PC-9 (cell line): ENCODE measurements at regions not wholly inside any gene's neighbourhood (a gene's known extent, or its start where the extent isn't known, plus 50 kb on each side); places are given as distances from the start of the nearest gene placed in this dataset.

Experiments
- EZH2 ChIP-seq: fragments of 200-600 bp; sonication (generic); IDR thresholded peaks from 2 replicates; pipeline ENCODE4 v1.8.0; 2017; ENCODE audit warnings: antibody characterized with exemption, low read depth
- TF ChIP-seq, protein P1 (sequence below): fragments of 200-600 bp; sonication (generic); conservative IDR thresholded peaks from 2 replicates; pipeline ENCODE4 v1.6.1; 2017; ENCODE audit warnings: mixed run types, antibody characterized with exemption, mild to moderate bottlenecking, moderate library complexity

DNA sequence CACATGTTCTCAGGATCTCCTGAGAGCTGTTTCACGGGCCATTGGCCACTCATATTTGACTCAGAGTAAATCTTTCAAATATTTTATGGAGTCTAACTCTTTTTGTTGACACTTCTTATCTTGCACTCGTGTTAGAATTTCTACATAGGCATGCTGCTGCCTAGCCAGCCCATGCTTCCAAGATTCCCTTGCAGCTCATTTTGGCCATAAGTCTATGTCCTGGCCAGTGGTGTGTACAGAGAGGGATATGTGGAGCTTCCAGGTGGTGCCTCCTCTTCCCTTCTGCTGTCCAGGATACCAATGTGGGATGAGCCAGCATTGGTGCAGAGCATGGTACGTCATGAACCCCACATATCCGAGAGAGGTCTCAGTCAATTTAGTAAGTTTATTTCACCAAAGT is 522.6 kb downstream of the QKI start:
- TF ChIP-seq EZH2, result no peak
- TF ChIP-seq, protein P1, sequence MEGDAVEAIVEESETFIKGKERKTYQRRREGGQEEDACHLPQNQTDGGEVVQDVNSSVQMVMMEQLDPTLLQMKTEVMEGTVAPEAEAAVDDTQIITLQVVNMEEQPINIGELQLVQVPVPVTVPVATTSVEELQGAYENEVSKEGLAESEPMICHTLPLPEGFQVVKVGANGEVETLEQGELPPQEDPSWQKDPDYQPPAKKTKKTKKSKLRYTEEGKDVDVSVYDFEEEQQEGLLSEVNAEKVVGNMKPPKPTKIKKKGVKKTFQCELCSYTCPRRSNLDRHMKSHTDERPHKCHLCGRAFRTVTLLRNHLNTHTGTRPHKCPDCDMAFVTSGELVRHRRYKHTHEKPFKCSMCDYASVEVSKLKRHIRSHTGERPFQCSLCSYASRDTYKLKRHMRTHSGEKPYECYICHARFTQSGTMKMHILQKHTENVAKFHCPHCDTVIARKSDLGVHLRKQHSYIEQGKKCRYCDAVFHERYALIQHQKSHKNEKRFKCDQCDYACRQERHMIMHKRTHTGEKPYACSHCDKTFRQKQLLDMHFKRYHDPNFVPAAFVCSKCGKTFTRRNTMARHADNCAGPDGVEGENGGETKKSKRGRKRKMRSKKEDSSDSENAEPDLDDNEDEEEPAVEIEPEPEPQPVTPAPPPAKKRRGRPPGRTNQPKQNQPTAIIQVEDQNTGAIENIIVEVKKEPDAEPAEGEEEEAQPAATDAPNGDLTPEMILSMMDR, result no peak
